Lower leg skin (tissue), 3 donors: ENCODE measurements at regions not wholly inside any gene's neighbourhood (a gene's known extent, or its start where the extent isn't known, plus 50 kb on each side); places are given as distances from the start of the nearest gene placed in this dataset.
"Not testable (repeated sequence)": the region's sequence is repeated elsewhere in the genome, so short reads cannot be mapped to it uniquely, and the experiment has no call there.

Source experiments
- POLR2A ChIP-seq, 2 donors: fragments of 450-650 bp; IDR thresholded peaks; one replicate each; pipeline ENCODE4 v1.6.1; 2016 to 2017; ENCODE audit warnings: antibody characterized with exemption in 2 of 2, mild to moderate bottlenecking in 1 of 2, moderate library complexity in 1 of 2
- TF ChIP-seq, protein P1 (sequence below), 3 donors: fragments of 450-650 bp; IDR thresholded peaks; one replicate each; pipeline ENCODE4 v1.5.1; 2016; ENCODE audit warnings: antibody characterized with exemption in 3 of 3, mild to moderate bottlenecking in 3 of 3, moderate library complexity in 2 of 3

DNA sequence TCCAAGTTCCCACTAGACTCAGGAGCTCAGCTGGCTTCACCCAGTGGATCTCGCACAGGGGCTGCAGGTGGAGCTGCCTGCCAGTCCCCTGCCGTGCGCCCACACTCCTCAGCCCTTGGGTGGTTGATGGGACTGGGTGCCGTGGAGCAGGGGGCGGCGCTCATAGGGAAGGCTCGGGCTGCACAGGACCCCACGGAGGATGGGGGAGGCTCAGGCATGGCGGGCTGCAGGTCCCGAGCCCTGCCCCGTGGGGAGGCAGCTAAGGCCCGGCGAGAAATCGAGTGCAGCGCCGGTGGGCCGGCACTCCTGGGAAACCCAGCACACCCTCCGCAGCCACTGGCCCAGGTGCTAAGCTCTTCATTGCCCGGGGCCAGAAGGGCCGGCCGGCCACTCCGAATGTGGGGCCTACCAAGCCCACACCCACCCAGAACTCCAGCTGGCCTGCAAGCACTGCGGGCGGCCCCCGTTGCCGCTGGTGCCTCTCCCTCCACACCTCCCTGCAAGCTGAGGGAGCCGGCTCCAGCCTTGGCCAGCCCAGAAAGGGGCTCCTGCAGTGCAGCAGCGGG lies 1481.3 kb upstream of the WWC1 start:
- TF ChIP-seq, protein P1, sequence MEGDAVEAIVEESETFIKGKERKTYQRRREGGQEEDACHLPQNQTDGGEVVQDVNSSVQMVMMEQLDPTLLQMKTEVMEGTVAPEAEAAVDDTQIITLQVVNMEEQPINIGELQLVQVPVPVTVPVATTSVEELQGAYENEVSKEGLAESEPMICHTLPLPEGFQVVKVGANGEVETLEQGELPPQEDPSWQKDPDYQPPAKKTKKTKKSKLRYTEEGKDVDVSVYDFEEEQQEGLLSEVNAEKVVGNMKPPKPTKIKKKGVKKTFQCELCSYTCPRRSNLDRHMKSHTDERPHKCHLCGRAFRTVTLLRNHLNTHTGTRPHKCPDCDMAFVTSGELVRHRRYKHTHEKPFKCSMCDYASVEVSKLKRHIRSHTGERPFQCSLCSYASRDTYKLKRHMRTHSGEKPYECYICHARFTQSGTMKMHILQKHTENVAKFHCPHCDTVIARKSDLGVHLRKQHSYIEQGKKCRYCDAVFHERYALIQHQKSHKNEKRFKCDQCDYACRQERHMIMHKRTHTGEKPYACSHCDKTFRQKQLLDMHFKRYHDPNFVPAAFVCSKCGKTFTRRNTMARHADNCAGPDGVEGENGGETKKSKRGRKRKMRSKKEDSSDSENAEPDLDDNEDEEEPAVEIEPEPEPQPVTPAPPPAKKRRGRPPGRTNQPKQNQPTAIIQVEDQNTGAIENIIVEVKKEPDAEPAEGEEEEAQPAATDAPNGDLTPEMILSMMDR (IDR thresholded peaks at IDR 0.05) = not testable (repeated sequence)
- TF ChIP-seq POLR2A (IDR thresholded peaks at IDR 0.05) = not testable (repeated sequence)
